HG03571 (cell line): ENCODE measurements at regions not wholly inside any gene's neighbourhood (a gene's known extent, or its start where the extent isn't known, plus 50 kb on each side); places are given as distances from the start of the nearest gene placed in this dataset.

Experiments used
- ATAC-seq: cut with Tn5 transposase; IDR thresholded peaks from one replicate; pipeline ENCODE4 v1.9.1; 2021; ENCODE audit not compliant: unreplicated experiment

DNA sequence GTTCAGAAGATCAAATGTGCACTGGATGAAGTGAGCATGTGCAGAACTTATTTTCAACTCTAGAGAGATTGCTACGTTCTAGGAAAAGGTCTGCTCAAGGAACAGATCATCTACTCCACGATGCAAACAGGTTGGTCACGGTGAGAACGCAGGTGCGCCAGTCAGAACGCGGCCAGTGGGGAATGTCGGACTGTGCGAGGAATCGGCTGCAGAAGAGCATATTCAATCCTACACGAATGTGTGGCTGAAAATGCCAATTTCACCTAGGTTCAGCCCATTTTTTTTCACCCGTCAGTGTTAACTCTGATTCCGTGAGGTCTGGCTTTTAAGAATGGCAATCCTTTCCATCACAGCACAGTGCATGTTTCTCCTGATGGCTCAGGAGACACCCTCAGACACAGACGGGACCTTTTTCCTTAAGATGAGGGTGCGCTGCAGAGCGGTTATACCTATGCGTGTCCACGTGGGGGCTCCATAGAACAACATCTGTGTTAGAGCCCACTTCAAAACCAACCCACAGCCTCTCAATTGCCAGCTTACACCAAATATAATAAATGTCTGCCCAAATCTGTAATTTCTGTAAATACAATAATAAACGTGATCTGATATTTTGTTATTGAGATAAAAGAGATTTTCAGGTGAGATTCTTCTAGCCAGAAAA is 250.4 kb downstream of the FOXA2 start:
- peak; percentile 72 for ATAC-seq

DNA sequence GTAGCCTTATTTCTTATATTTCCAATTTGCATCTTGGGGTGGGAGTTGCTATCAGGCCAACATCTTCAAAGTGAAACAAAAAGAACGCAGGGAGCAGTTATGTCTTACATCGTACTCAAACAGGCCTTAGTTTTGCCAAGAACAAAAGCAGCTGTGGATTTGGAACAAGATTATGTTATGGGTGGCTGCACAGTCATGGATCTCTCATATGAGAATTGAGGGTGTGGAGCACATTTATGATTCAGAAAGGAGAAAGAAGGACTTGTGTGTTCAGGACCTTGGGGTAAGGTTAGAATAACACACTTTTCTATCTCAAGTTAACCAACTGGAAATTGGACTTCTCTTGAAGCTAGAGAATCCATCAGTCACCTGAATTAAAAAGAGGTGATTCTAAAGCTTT is 259.9 kb downstream of the FOXA2 start:
- ATAC-seq: no peak

DNA sequence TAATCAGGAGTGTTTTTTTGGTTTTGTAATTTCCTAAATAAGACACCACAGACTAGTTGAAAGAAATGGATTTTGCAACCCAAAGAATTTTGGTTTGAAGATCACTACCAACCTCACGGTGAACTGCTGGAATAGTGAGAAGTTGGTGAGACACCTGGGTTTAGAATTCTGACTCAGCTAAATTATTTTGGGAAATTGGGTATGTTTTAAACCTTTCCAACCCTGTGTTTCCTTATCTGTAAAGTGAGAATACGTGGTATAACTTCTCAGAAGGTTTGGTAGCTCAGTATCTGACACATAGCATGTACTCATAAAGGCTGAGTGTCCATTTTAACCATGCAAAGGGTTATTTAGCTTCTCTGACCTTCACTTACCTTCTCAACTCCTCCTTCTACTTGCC is 261.9 kb downstream of the FOXA2 start:
- ATAC-seq: no peak

DNA sequence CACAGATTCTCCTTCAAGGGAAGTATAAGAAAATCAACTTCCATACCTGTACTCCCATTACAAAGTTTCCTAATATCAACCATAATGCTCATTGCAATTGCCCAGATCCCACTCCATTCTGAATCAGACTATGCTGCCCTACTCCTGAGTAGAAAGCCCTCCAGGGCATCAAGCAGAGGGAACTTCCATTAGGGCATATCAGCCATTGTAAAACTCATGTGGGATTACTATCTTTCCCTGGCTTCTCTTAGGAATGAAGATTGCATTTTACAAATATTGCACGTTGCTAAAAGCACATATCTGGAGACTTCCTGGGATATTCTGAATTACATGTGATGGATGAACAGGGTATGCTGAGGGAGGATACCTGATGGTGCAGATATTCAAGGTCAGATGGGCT is 263.2 kb downstream of the FOXA2 start:
- ATAC-seq: no peak

DNA sequence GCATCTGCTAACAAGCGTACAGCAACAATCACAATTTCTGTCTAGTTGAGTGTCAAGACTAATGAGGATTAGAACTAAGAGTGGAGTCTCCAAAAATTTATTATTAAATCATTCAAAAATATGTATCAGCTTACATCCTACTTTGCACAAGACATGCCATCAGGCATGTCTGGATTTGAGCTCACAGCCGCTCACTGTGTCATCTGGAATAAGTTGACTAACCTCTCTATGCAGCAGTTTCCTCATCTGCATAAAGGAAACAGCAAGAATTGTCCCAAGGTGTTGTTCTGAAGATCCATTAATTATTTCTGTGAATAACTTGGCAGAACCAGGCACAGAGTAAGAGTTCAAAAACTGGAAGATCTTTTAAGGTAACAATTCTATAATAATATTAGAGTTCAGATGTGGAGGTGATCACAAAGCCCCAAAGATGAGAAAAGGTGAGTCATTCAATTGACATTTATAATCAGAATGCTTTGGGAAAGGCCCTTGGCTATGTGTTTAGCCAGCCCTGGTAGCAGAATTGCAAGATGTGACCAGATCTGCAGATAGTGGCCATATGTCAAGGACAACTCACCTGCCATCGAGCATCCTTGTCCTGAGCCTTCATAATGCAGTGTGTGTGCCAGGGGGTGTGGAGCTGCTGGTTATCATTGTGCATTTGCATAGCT is 264.0 kb downstream of the FOXA2 start:
- no peak for ATAC-seq

DNA sequence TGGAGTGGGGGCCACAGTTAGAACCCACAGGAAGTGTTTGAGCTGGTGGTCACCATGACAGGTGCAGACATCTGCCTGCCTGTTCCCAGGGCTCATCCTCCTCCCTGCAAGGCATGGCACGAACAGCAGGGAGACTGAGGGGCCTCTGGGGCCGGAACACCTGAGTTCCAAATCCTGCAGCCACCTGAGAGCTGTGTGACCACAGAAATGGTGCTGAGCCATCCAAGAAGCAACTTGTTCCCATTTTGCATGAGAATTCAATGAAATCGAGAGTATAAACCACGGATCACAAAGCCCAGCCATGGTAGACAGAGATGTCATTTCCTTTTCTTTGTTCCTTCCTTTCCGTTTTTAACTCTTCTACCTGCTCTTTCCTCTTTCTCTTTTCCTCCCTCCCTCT is 268.6 kb downstream of the FOXA2 start:
- no peak for ATAC-seq

DNA sequence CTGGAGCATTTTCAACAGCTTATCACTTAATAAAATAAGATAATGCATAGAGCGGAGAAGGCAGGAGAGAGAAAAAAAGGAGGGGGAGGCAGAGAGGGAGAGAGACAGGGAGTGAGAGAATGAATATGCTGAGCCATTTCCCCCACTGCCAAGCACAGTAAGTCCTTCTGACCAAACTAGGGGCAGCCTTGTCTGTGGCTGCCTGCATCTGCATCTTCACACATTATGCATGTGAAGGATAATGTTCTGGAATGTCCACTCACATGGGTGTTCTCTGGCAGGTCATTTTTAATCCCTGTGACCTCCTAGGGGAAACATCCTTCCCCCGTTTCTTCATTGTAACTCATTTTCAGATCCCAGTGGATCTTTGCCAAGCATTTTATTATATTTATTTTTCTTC is 269.3 kb downstream of the FOXA2 start:
- ATAC-seq: no peak

DNA sequence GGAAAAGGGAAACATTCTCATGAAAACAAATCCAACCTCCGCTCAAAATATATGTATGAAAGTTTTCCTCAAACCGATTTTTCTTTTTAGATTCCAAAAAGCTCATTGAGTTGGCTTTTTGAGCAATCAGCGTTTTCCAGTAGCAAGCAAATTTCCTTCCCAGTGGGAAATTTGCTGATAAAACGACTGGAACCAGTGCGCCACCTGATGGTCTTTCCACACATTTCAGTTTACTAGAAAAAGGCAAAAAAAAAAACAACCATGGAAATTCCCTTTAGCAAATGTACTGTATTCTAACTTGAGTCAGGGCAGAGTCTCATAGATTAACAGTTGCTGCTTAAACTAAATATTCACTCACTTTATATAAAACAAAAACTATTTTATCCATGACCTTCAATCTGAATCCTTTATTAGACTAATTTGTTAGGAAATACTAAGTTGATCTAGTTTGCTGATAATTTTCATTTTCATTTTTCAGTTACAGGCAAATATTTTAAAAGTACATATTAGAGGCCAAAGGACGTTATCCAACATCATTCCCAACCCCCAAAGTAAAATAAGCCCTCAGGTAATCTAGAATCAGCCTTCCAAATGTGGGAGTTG is 271.5 kb downstream of the FOXA2 start:
- no peak for ATAC-seq

DNA sequence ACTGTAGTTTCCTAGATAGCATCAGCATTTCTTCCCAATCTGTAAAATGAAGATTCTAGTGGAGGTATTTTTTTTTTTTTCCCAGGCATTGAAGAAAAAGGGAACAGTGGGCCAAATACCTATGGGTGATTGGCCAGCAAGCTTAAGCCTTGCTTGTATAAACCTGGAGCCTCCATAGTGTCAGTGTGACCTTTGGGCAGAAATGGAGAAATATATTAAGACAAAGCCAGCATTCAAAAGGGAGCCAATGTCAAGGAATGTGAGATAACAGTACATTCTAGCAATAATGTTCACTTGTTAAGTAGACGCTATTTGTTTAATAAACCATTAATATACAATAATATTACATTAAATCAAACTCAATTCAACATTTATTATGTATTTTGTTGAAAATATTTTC is 275.4 kb downstream of the FOXA2 start:
- no peak for ATAC-seq

DNA sequence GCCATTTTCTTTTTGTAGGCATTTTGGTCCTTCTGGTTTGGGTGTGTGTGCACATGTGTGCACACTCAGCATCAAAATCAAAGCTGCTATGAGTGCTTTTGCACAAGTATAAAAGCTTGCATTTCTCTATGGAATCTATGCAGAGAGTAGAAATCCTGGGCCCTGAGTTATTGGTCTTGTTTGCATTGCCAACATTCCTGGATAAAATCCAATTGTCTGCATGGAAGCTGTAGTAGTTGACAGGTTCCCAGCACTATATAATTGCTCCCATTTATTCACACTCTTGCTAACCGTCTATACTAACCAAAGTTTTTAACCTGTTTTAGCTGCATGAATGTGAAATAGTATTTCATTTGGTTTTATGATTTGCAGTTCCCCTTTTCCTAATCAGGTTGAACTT is 277.0 kb downstream of the FOXA2 start:
- no peak for ATAC-seq

DNA sequence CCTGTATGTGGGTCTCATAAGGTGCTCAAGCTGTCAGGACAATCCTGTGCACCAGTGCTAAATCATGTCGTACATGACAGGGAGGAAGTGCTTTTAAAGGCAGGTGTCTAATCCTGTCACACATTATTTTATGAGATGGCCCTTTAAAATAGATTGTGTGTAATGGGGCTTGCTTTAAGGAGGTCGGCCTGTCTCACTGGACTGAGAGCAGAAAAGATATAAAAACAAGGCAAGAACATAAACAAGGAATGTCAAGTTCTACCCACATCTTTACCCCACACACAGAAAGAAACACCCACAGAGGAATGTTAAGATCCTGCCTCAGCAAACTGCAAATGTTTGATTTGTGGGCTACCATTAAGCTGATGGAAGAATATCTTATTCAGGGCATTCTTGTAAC is 279.0 kb downstream of the FOXA2 start:
- no peak for ATAC-seq

DNA sequence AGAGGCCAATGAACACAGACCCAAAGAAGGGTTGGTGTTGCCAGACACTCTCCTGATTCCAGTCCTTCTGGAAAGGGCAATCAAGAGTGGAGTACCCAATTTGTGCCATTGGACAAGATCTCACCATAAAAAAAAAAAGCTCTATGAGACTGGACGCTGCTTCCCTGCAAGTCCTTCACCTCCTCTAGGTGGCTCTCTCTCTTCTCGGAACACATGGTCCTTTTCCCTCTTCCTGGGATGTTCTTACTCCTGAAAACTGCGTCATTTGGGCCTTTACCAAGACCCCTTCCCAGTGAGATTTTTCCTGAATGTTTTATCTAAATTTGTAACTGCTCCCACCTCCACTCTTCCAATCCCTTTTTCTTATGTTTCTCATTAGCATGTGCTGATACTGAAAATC is 280.8 kb downstream of the FOXA2 start:
- ATAC-seq: no peak

DNA sequence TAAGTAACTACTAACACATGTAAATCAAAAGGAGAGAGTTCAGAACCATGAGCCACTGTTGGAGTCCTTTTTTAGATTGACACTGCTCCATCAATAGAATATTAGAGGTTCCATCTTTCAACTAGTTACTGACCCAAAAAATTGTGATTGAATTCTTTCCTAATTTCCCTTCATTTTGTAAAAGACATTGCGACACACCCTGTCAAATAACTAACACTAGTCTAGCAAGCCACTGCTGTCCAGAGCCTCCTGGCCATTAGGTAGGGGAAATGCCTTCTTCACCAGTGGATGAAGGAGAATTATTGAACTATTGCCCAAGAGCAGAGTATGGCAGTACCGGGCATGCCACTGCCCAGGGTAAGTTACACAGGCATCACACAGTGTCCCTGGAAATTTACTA is 282.3 kb downstream of the FOXA2 start:
- no peak for ATAC-seq

DNA sequence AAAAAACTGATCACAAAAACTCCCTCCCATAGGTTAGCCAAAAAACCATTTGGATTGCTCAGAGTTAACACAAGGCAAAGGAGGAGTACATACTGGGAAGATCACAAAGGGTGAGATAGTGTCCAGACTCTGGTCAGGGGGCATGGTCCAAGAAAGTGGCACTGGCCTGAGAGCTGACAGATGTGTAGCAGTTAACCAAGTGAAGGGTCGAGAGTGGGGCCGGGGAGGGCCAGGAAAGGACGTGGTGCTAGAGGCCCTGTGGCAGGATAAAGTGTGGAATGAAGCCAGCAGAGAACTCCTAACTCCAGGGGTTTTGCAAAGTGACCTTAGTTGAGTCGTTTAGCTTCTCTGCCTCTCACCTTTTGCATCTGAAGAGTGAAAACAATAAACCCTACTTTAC is 290.5 kb downstream of the FOXA2 start:
- no peak for ATAC-seq

DNA sequence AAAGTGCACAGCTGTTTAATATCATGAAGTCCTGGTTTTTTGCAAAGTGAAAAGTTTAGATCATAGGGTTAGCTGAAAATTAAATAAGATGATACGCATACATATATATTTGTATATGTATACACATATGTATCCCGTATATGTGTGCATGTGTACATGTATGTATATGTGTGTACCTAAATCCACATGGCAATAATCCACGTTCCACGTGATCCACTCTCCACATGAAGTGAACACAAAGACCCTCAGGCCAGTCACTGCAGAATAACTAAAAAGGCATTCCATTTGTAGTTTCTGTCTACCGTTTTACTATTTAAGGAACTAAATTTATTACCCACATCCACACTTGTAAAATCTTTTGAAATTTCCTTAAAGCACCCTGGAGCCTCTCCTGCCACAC is 294.9 kb downstream of the FOXA2 start:
- ATAC-seq: no peak

DNA sequence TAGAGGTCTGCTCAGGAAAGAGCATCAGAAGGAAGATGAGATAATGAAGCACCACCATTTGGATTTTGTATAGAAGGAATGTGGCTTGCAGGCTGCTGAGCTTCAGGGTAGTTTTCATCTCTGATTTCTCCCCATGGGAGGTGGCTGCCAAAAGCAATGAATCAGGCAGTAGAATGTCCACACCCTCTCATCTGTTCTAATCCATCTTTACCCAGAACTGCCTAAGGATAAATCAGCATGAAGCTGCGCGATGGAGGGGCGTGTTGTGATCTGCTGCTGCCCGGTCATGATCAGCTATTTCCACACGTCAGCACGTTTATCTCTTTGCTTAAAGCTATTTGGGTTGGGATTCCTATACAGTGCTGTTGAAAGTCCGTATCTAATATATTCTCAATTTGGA is 295.4 kb downstream of the FOXA2 start:
- ATAC-seq: no peak

DNA sequence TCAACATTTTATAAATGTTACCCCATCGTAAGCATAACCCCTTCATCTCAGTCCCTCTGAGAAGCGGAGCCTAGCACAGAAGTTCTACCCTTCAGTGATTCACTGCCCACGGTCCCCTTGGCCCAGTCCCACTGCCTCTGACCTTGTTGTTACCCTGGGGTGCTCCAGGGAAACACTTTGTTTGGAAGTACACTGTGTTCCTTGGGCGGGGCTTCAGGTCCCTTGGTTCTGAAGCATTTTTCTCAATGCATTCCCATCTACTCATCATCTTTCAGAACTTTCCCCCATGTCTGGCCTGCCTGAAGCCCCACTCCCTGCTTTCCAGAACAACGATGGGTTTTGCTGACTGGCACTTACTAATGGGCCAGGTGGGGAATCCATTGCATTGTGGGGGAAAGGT is 296.2 kb downstream of the FOXA2 start:
- ATAC-seq: no peak

DNA sequence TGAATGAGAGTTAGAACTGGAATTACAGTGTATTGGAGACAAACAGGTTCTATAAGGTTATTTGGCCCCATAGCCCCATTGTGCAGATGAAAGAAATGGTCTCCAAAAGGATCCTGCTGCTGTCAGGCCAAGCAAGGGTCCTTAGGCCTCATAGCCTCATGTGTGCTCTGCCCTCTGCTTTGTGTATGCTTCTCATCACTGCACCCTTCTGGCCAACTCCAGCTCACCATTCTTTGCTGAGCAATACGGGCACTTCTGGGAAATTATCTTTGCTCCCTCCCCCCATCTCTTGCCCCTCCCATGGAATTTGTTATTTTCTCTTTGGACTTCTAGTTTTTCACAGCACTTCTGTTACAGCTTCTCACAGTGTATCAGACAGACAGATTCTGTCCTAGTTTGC is 298.8 kb downstream of the FOXA2 start:
- no peak for ATAC-seq

DNA sequence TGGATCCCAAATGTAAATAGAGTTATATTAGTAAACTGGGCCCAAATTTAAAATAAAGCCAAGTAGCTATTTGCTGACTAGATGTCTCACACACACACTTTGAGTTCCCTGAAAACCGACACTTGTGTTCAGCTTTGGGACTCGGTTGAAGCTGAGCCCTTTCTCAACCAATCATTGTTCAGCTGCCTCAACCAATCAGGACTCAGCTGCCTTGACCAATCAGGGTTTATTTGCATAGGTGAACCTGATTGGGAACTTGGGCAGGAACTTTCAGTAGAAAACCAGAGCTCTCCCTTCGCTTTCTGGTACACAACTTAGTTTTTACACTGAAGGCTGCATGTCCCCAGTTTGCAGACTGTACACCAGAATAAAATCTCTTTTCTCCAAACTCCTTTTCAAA is 301.7 kb downstream of the FOXA2 start:
- no peak for ATAC-seq

DNA sequence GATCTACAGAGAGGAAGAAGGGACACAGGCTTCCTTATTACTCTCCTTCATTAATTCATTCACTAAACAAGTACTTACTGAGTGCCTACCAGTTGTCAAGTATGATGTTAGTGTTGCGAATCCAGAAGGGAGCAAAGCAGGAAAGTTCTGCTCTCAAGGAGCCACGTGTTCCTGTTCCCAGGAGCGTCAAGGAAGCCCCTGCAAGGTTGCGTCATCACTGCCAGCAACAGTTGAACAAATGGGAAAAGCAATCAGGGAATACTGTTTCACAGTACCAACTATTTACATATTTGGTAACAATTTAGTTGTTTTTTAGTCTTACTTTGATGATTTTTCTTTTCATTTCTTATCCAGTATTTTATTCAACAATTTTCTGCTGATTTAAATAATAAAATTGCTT is 310.0 kb downstream of the FOXA2 start:
- ATAC-seq: no peak

DNA sequence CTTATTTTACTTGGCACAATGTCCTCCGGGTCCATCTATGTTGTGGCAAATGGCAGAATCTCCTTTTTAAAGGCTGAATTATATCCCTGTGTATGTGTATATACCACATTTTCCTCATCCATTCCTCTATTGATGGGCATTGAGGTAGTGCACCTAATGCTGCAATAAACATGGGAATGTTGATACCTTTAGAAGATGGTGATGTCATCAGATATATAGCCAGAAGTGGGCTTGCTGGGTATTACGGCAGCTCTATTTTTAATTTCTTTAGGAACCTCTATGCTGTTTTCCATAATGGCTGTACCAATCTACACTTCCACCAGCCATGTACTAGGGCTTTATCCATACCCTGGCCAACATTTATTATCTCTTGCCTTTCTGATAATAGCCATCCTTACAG is 315.7 kb downstream of the FOXA2 start:
- no peak for ATAC-seq

DNA sequence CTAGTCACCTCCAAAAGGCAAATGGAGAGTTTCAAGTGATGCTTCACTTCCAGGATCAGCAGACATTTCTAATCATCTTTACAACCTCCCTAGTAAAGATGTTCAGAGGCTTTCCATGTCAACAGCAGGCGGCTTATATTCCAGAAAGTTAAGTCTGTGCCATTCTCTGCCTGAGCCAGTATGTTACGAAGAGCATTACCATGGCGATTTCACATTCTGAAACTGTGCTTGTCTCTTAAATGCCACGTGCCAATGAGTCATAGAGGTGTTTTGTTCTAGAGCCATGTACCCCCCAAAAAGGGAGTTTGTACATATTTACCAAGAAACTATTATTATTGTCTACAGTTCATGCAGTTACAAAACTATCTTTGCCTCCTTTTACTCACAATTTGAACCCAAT is 319.5 kb downstream of the FOXA2 start:
- ATAC-seq: no peak

DNA sequence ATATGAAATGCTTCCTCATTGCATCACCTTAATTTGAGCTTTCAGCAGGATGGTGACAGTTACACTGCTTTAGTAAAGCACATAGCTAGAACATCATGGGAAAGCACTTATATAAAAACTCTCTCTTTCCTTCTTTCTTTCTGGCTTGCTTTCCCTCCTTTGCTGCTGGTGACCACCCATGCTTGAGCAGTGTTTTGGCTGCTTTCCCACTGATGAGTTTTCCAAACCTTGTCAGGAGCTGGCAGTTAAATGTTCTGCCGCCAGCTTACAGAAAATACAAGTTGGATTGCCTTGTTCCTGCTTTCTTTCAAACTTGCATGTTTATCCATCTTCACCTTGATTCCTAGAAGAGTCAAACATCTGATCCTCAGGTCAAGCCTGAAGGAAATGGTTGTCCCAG is 323.9 kb downstream of the FOXA2 start:
- no peak for ATAC-seq
